ENCODE measurements at regions not wholly inside any gene's neighbourhood (a gene's known extent, or its start where the extent isn't known, plus 50 kb on each side); places are given as distances from the start of the nearest gene placed in this dataset.
"Not testable (repeated sequence)": the region's sequence is repeated elsewhere in the genome, so short reads cannot be mapped to it uniquely, and the experiment has no call there.

- not testable (repeated sequence) for H3K27ac ChIP-seq
These were observed 181.1 kb upstream of the NOTCH2NLA start for GRCh38 chr1:146409817-146410441.

- H3K27ac ChIP-seq = not testable (repeated sequence)
These were observed 180.4 kb upstream of the NOTCH2NLA start for GRCh38 chr1:146409116-146409801.

GRCh38 chr1:146401281-146401825 lies 172.5 kb upstream of the NOTCH2NLA start:
- peak; percentile 56 for TF ChIP-seq CTCF (conservative IDR thresholded peaks at IDR 0.05)

GRCh38 chr1:146400173-146401121 lies 171.6 kb upstream of the NOTCH2NLA start:
- H3K27ac ChIP-seq = peak overlapping the region; percentile 53

More at GRCh38 chr1:146401281-146401825, 172.5 kb upstream of the NOTCH2NLA start:
- H3K27ac ChIP-seq = not testable (repeated sequence)

GRCh38 chr1:146399225-146399624 lies 170.4 kb upstream of the NOTCH2NLA start:
- H3K27ac ChIP-seq = not testable (repeated sequence)

GRCh38 chr1:146396801-146397200 lies 168.0 kb upstream of the NOTCH2NLA start:
- not testable (repeated sequence) for H3K27ac ChIP-seq

GRCh38 chr1:146396242-146396641 lies 167.4 kb upstream of the NOTCH2NLA start:
- not testable (repeated sequence) for H3K27ac ChIP-seq

- H3K27ac ChIP-seq = not testable (repeated sequence)
These were observed 165.0 kb upstream of the NOTCH2NLA start for GRCh38 chr1:146393796-146394195.

- not testable (repeated sequence) for H3K27ac ChIP-seq
These were observed 164.3 kb upstream of the NOTCH2NLA start for GRCh38 chr1:146393154-146393553.

- H3K27ac ChIP-seq = not testable (repeated sequence)
These were observed 160.4 kb upstream of the NOTCH2NLA start for GRCh38 chr1:146389178-146389577.

GRCh38 chr1:146387750-146388469 lies 159.1 kb upstream of the NOTCH2NLA start:
- H3K27ac ChIP-seq = peak overlapping the region; percentile 84

GRCh38 chr1:146386851-146387749 lies 158.3 kb upstream of the NOTCH2NLA start:
- peak overlapping the region; percentile 84 for H3K27ac ChIP-seq

GRCh38 chr1:146381196-146381595 lies 152.4 kb upstream of the NOTCH2NLA start:
- not testable (repeated sequence) for H3K27ac ChIP-seq

- peak overlapping the region; percentile 74 for H3K27ac ChIP-seq
These were observed 148.1 kb upstream of the NOTCH2NLA start for GRCh38 chr1:146376708-146377496.

GRCh38 chr1:146376309-146376707 lies 147.5 kb upstream of the NOTCH2NLA start:
- peak overlapping the region; percentile 74 for H3K27ac ChIP-seq

GRCh38 chr1:146375108-146375507 lies 146.3 kb upstream of the NOTCH2NLA start:
- H3K27ac ChIP-seq = not testable (repeated sequence)

GRCh38 chr1:146369940-146370339 lies 141.1 kb upstream of the NOTCH2NLA start:
- H3K27ac ChIP-seq = peak overlapping the region; percentile 58

- not testable (repeated sequence) for H3K27ac ChIP-seq
These were observed 126.6 kb upstream of the NOTCH2NLA start for GRCh38 chr1:146355373-146355772.

Data from VCaP (cell line).